ENCODE measurements at regions not wholly inside any gene's neighbourhood (a gene's known extent, or its start where the extent isn't known, plus 50 kb on each side); places are given as distances from the start of the nearest gene placed in this dataset.

- TF ChIP-seq CTCF (conservative IDR thresholded peaks at IDR 0.05) (no peak), ZFX (IDR thresholded peaks at IDR 0.05) (no peak)
Observed at GRCh38 chr13:62997696-62998095, 1582.0 kb upstream of the PCDH20 start.

All from C4-2B (cell line).